ENCODE measurements at regions not wholly inside any gene's neighbourhood (a gene's known extent, or its start where the extent isn't known, plus 50 kb on each side); places are given as distances from the start of the nearest gene placed in this dataset.

DNA sequence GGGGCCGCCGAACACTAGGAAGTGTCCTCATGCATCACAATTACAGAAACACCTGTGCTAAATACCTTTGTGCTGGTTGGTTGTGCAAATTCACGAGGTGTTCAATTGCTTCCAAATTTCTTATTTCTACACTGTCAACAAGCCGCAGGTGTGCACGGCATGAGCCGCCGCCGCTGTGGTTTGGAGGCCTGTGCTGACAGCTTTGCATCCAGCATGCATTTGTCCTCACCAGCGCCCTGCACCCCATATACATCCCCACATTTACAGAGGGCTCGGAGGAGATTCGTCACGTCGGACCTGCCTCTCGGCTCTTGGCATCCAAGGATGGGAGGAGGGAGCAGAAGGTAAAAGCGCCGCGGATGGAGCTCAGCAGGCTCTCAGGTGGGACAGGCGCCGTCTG lies 305.3 kb upstream of the MKI67 start:
- TF ChIP-seq EZH2 (IDR thresholded peaks at IDR 0.05; ENCODE audit: borderline replicate concordance) (no peak), EZH2phosphoT487 (IDR thresholded peaks at IDR 0.05; ENCODE audit: low read depth, severe bottlenecking, unreplicated experiment) (no peak)
- TF ChIP-seq, protein P1, sequence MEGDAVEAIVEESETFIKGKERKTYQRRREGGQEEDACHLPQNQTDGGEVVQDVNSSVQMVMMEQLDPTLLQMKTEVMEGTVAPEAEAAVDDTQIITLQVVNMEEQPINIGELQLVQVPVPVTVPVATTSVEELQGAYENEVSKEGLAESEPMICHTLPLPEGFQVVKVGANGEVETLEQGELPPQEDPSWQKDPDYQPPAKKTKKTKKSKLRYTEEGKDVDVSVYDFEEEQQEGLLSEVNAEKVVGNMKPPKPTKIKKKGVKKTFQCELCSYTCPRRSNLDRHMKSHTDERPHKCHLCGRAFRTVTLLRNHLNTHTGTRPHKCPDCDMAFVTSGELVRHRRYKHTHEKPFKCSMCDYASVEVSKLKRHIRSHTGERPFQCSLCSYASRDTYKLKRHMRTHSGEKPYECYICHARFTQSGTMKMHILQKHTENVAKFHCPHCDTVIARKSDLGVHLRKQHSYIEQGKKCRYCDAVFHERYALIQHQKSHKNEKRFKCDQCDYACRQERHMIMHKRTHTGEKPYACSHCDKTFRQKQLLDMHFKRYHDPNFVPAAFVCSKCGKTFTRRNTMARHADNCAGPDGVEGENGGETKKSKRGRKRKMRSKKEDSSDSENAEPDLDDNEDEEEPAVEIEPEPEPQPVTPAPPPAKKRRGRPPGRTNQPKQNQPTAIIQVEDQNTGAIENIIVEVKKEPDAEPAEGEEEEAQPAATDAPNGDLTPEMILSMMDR (IDR thresholded peaks at IDR 0.05; ENCODE audit: poor library complexity): no peak
- H3K4me3 ChIP-seq: no peak overlapping the region
- no peak overlapping the region for H2AFZ ChIP-seq
- H3K9me2 ChIP-seq (replicated peaks; ENCODE audit: insufficient read depth): no peaks in the 10 kb centered on the region
- DNase-seq (ENCODE audit: low spot score): no peak
- WGBS (ENCODE audit: low lambda C conversion rate, missing lambda C conversion rate): 93% methylated on average over 19 of the region's 19 CpGs
- H3K4me2 ChIP-seq: no peak overlapping the region
- no peaks in the 10 kb centered on the region for H3K9me3 ChIP-seq (ENCODE audit: low read depth)
- no peaks in the 10 kb centered on the region for H3K36me3 ChIP-seq (replicated peaks; ENCODE audit: insufficient read depth, low read depth)
- H3K4me1 ChIP-seq (ENCODE audit: insufficient read depth): no peaks in the 10 kb centered on the region
- H3K27ac ChIP-seq: no peak overlapping the region
- H3K27me3 ChIP-seq: peaks cover 5% of the 10 kb centered on the region
- H4K20me1 ChIP-seq (ENCODE audit: insufficient read depth, poor library complexity, severe bottlenecking): no peaks in the 10 kb centered on the region
- H3K79me2 ChIP-seq: no peaks in the 10 kb centered on the region

DNA sequence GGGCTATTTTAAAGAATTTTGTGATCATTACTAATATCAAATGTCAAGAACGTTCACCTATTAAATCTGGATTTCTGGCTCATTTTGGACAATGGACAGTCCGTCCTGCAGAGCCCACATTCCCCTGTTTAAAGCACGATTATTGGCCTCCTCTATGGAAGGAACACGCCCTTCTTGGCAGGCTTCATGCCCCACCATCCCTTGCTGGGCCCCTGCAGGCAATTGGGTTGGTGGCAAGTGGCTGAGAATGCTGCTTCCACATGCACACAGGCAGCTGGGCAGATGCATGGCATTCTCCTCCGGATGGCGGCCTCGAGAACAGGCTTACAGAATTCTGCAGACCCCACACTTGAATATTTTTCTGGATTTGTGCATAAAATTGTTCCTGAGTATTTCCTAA lies 305.8 kb upstream of the MKI67 start:
- Histone ChIP-seq H3K9me2 (replicated peaks; ENCODE audit: insufficient read depth) (no peaks in the 10 kb centered on the region), H3K27me3 (peaks cover 5% of the 10 kb centered on the region), H3K4me2 (no peak overlapping the region), H3K36me3 (replicated peaks; ENCODE audit: insufficient read depth, low read depth) (no peaks in the 10 kb centered on the region), H3K4me1 (ENCODE audit: insufficient read depth) (no peaks in the 10 kb centered on the region), H2AFZ (no peak overlapping the region), H3K4me3 (no peak overlapping the region), H3K9me3 (ENCODE audit: low read depth) (no peaks in the 10 kb centered on the region), H3K79me2 (no peaks in the 10 kb centered on the region), H4K20me1 (ENCODE audit: insufficient read depth, poor library complexity, severe bottlenecking) (no peaks in the 10 kb centered on the region), H3K27ac (no peak overlapping the region)
- WGBS (ENCODE audit: low lambda C conversion rate, missing lambda C conversion rate): 88% methylated on average over 7 of the region's 7 CpGs
- TF ChIP-seq, protein P1 (IDR thresholded peaks at IDR 0.05; ENCODE audit: poor library complexity): no peak
- no peak for TF ChIP-seq EZH2 (IDR thresholded peaks at IDR 0.05; ENCODE audit: borderline replicate concordance)
- TF ChIP-seq EZH2phosphoT487 (IDR thresholded peaks at IDR 0.05; ENCODE audit: low read depth, severe bottlenecking, unreplicated experiment): no peak
- no peak for DNase-seq (ENCODE audit: low spot score)

DNA sequence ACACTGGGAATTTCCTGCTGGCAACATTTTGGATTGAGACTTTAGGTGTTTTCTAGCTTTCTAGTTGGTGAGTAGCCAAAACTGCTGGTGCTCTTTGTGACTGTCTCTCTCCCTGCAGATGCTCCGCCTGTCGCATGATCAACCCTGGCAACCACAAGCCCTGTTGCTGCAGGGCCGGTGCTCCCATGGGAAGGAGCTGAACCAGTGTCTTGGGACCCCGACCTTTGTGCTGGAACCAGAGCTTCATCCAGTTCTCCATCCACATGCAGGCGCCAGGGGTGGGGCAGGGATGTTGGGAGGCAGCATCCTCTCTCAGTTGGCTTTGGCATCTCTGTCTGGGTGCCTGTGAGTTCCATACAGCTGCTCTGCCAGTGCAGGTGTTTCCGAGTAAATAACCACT lies 306.2 kb upstream of the MKI67 start:
- Histone ChIP-seq H4K20me1 (ENCODE audit: insufficient read depth, poor library complexity, severe bottlenecking) (no peaks in the 10 kb centered on the region), H3K9me3 (ENCODE audit: low read depth) (no peaks in the 10 kb centered on the region), H2AFZ (no peak overlapping the region), H3K4me3 (no peak overlapping the region), H3K4me2 (no peak overlapping the region), H3K9me2 (replicated peaks; ENCODE audit: insufficient read depth) (no peaks in the 10 kb centered on the region), H3K36me3 (replicated peaks; ENCODE audit: insufficient read depth, low read depth) (no peaks in the 10 kb centered on the region), H3K27me3 (peaks cover 5% of the 10 kb centered on the region), H3K27ac (no peak overlapping the region), H3K79me2 (no peaks in the 10 kb centered on the region), H3K4me1 (ENCODE audit: insufficient read depth) (no peaks in the 10 kb centered on the region)
- no peak for DNase-seq (ENCODE audit: low spot score)
- TF ChIP-seq EZH2 (IDR thresholded peaks at IDR 0.05; ENCODE audit: borderline replicate concordance): no peak
- TF ChIP-seq, protein P1 (IDR thresholded peaks at IDR 0.05; ENCODE audit: poor library complexity): no peak
- no peak for TF ChIP-seq EZH2phosphoT487 (IDR thresholded peaks at IDR 0.05; ENCODE audit: low read depth, severe bottlenecking, unreplicated experiment)
- 94% methylated on average over 6 of the region's 6 CpGs for WGBS (ENCODE audit: low lambda C conversion rate, missing lambda C conversion rate)

DNA sequence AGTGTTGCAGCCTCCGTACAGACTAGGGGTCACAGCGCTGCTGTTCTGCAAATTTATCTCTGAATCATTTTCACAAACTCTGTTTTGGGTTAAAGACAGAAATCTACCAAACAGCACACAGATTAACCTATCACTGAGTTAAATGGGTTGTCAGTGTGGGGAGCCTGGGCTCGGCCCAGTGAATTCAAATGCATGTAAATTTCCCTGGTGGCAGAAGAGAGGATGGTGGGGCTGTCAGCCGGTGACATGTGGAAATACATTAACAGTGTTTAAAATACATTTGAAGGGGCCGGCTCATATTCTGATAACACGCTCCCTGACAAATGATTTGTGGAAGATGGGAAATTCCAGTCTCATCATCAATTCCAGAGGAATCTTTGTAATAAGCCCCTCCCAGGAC lies 309.6 kb upstream of the MKI67 start:
- no peaks in the 10 kb centered on the region for H3K36me3 ChIP-seq (replicated peaks; ENCODE audit: insufficient read depth, low read depth)
- no peak overlapping the region for H3K4me2 ChIP-seq
- peaks cover 13% of the 10 kb centered on the region for H3K4me1 ChIP-seq (ENCODE audit: insufficient read depth)
- no peaks in the 10 kb centered on the region for H3K79me2 ChIP-seq
- no peak overlapping the region for H3K4me3 ChIP-seq
- peaks cover 5% of the 10 kb centered on the region for H3K27me3 ChIP-seq
- no peaks in the 10 kb centered on the region for H3K9me3 ChIP-seq (ENCODE audit: low read depth)
- no peak overlapping the region for H2AFZ ChIP-seq
- DNase-seq (ENCODE audit: low spot score): no peak
- 88% methylated on average over 6 of the region's 6 CpGs for WGBS (ENCODE audit: low lambda C conversion rate, missing lambda C conversion rate)
- no peaks in the 10 kb centered on the region for H4K20me1 ChIP-seq (ENCODE audit: insufficient read depth, poor library complexity, severe bottlenecking)
- no peaks in the 10 kb centered on the region for H3K9me2 ChIP-seq (replicated peaks; ENCODE audit: insufficient read depth)
- no peak overlapping the region for H3K27ac ChIP-seq
- TF ChIP-seq EZH2phosphoT487 (IDR thresholded peaks at IDR 0.05; ENCODE audit: low read depth, severe bottlenecking, unreplicated experiment): no peak
- TF ChIP-seq EZH2 (IDR thresholded peaks at IDR 0.05; ENCODE audit: borderline replicate concordance): no peak
- TF ChIP-seq, protein P1 (IDR thresholded peaks at IDR 0.05; ENCODE audit: poor library complexity): no peak
